GM23338 (cell line): ENCODE measurements at regions not wholly inside any gene's neighbourhood (a gene's known extent, or its start where the extent isn't known, plus 50 kb on each side); places are given as distances from the start of the nearest gene placed in this dataset.

Experiments
- EZH2phosphoT487 ChIP-seq: fragments of 200-600 bp; sonication (generic); IDR thresholded peaks from one replicate; pipeline ENCODE4 v1.8.1; 2018; ENCODE audit warnings: antibody characterized with exemption; ENCODE audit not compliant: unreplicated experiment
- TF ChIP-seq, protein P1 (sequence below), 2 experiments: fragments of 200-600 bp in 1 of 2; sonication (generic) in 1 of 2; conservative IDR thresholded peaks; 2 replicates each; pipeline versions ENCODE4 v1.5.1 to v1.6.1; 2016 to 2017; ENCODE audit warnings: antibody characterized with exemption in 2 of 2, low read depth in 2 of 2, mild to moderate bottlenecking in 2 of 2, moderate library complexity in 1 of 2

GRCh38 chr6:164200071-164200470 lies 785.6 kb downstream of the QKI start:
- TF ChIP-seq EZH2phosphoT487, result no peak
- TF ChIP-seq, protein P1, sequence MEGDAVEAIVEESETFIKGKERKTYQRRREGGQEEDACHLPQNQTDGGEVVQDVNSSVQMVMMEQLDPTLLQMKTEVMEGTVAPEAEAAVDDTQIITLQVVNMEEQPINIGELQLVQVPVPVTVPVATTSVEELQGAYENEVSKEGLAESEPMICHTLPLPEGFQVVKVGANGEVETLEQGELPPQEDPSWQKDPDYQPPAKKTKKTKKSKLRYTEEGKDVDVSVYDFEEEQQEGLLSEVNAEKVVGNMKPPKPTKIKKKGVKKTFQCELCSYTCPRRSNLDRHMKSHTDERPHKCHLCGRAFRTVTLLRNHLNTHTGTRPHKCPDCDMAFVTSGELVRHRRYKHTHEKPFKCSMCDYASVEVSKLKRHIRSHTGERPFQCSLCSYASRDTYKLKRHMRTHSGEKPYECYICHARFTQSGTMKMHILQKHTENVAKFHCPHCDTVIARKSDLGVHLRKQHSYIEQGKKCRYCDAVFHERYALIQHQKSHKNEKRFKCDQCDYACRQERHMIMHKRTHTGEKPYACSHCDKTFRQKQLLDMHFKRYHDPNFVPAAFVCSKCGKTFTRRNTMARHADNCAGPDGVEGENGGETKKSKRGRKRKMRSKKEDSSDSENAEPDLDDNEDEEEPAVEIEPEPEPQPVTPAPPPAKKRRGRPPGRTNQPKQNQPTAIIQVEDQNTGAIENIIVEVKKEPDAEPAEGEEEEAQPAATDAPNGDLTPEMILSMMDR (conservative IDR thresholded peaks at IDR 0.05; ENCODE audit: low read depth in 2 of 2), result no peak
